Left kidney (tissue), 1 donor: ENCODE measurements at regions not wholly inside any gene's neighbourhood (a gene's known extent, or its start where the extent isn't known, plus 50 kb on each side); places are given as distances from the start of the nearest gene placed in this dataset.

Source experiments
- DNase-seq: peaks from one replicate; pipeline ENCODE4 v3.0.0-alpha.2; 2013

GRCh38 chr2:56102866-56103265 is 80.9 kb upstream of the CCDC85A start:
- DNase-seq = no peak

GRCh38 chr2:56104962-56105361 is 78.8 kb upstream of the CCDC85A start:
- DNase-seq = no peak

GRCh38 chr2:56107502-56108220 is 76.1 kb upstream of the CCDC85A start:
- DNase-seq = no peak

- DNase-seq = no peak
Observed at GRCh38 chr2:56108806-56109205, 75.0 kb upstream of the CCDC85A start.

GRCh38 chr2:56109994-56110393 is 73.8 kb upstream of the CCDC85A start:
- no peak for DNase-seq

- peak; percentile 37 for DNase-seq
Observed at GRCh38 chr2:56113382-56113975, 70.3 kb upstream of the CCDC85A start.

- no peak for DNase-seq
Observed at GRCh38 chr2:56117764-56118163, 66.0 kb upstream of the CCDC85A start.

GRCh38 chr2:56118474-56118873 is 65.3 kb upstream of the CCDC85A start:
- no peak for DNase-seq

GRCh38 chr2:56121995-56122394 is 61.8 kb upstream of the CCDC85A start:
- DNase-seq = no peak

- DNase-seq = no peak
Observed at GRCh38 chr2:56123538-56123937, 60.3 kb upstream of the CCDC85A start.

GRCh38 chr2:56127010-56127409 is 56.8 kb upstream of the CCDC85A start:
- DNase-seq = no peak

GRCh38 chr2:56127463-56128152 is 56.2 kb upstream of the CCDC85A start:
- no peak for DNase-seq

- no peak for DNase-seq
Observed at GRCh38 chr2:56128235-56128634, 55.6 kb upstream of the CCDC85A start.

- DNase-seq = peak; percentile 21
Observed at GRCh38 chr2:56130463-56131070, 53.2 kb upstream of the CCDC85A start.

GRCh38 chr2:56132138-56132537 is 51.7 kb upstream of the CCDC85A start:
- DNase-seq = peak; percentile 59

GRCh38 chr2:56133441-56133840 is 50.3 kb upstream of the CCDC85A start:
- no peak for DNase-seq

GRCh38 chr2:56133931-56134629 is 49.7 kb upstream of the CCDC85A start:
- no peak for DNase-seq
